ENCODE measurements at regions not wholly inside any gene's neighbourhood (a gene's known extent, or its start where the extent isn't known, plus 50 kb on each side); places are given as distances from the start of the nearest gene placed in this dataset.
"Not testable (repeated sequence)": the region's sequence is repeated elsewhere in the genome, so short reads cannot be mapped to it uniquely, and the experiment has no call there.

DNA sequence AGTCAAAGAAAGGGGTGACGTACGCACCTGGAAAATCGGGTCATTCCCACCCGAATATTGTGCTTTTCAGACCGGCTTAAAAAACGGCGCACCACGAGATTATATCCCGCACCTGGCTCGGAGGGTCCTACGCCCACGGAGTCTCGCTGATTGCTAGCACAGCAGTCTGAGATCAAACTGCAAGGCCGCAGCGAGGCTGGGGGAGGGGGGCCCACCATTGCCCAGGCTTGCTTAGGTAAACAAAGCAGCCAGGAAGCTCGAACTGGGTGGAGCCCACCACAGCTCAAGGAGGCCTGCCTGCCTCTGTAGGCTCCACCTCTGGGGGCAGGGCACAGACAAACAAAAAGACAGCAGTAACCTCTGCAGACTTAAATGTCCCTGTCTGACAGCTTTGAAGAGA is 117.0 kb upstream of the PTBP2 start:
- not testable (repeated sequence) for H3K36me3 ChIP-seq, DNase-seq, H3K27me3 ChIP-seq, H3K9me3 ChIP-seq, H3K4me3 ChIP-seq

DNA sequence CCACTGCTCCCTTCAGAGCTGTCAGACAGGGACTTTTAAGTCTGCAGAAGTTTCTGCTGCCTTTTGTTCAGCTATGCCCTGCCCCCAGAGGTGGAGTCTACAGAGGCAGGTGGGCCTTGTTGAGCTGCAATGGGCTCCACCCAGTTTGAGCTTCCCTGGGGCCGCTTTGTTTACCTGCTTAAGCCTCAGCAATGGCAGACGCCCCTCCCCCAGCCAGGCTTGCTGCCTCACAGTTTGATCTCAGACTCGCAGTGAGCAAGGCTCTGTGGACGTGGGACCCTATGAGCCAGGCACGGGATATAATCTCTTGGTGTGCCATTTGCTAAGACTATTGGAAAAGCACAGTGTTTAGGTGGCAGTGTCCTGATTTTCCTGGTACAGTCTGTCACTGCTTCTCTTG is 104.2 kb upstream of the PTBP2 start:
- not testable (repeated sequence) for H3K36me3 ChIP-seq, H3K27me3 ChIP-seq, H3K9me3 ChIP-seq, H3K4me3 ChIP-seq, DNase-seq

DNA sequence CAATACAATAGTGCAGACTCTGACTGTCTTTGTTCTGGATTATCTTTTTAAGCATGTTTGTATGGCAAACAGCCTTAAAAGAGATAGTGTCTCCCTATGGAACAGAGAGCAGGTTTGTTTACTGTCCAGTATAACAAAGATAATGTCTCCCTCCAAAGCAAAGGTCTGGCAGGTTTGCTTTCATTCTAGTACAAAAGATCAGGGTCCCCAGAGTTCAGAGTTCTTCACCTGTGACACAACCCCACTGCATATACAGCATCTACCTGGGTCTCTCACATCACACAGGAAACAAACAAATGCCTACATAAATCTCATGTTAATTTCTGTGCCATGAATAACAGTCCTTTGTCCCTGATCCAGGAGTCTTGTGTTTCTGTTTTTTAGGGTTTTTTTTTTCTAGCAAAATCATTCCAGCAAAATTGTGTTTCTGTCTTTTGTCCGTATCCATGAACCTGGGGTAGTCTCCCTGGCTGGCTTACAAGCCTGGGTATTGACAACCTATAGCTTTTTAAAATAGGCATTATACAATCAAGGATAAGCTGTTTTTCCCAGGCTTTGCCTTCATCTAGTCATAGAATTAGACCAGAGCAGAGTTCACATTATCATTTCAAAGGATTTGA is 89.4 kb upstream of the PTBP2 start:
- no peaks in the 10 kb centered on the region for H3K9me3 ChIP-seq
- DNase-seq: no peak

DNA sequence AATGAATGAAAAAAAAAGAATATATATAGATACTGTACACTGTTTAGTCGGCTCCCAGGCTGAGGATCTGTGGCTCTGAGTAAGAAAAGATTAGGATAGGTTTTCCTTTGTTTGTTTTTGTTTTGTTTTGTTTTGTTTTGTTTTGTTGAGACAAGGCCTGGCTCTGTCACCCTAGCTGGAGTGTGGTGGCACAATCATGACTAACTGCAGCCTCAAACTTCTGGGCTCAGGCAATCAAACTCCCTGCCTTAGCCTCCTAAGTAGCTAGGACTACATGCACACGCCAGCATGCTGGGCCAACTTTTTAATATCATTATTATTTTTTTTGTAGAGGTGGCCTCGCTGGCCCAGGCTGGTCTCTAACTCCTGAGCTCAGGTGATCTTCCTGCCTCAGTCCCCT is 87.9 kb upstream of the PTBP2 start:
- H3K4me3 ChIP-seq: no peak overlapping the region

More for the DNA sequence above, 89.4 kb upstream of the PTBP2 start:
- H3K4me3 ChIP-seq: no peak overlapping the region
- H3K36me3 ChIP-seq: no peaks in the 10 kb centered on the region
- H3K27me3 ChIP-seq: no peaks in the 10 kb centered on the region

DNA sequence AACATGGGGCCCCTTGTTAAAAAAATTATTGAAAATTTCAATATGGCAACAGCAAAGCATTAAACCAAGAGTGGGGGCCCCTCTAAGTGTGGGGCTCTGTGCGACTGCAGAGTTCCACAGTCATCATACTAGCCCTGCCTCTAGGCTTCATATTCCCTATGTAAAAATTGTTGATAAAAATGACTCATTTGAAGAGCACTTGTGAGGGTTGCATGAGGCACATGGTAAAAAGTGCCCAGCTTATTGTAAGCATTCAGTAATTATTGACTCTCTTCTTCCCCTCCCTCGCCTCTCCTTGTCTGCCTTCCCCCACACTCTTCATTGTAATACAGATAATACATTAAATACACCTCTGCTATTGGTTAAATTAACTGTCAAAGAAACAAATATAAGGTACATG is 86.7 kb upstream of the PTBP2 start:
- no peaks in the 10 kb centered on the region for H3K36me3 ChIP-seq
- H3K9me3 ChIP-seq: no peaks in the 10 kb centered on the region
- no peak overlapping the region for H3K4me3 ChIP-seq
- no peak for DNase-seq
- H3K27me3 ChIP-seq: no peaks in the 10 kb centered on the region

More for the DNA sequence above, 87.9 kb upstream of the PTBP2 start:
- DNase-seq: peak; percentile 11
- no peaks in the 10 kb centered on the region for H3K27me3 ChIP-seq
- H3K9me3 ChIP-seq: no peaks in the 10 kb centered on the region
- H3K36me3 ChIP-seq: no peaks in the 10 kb centered on the region

DNA sequence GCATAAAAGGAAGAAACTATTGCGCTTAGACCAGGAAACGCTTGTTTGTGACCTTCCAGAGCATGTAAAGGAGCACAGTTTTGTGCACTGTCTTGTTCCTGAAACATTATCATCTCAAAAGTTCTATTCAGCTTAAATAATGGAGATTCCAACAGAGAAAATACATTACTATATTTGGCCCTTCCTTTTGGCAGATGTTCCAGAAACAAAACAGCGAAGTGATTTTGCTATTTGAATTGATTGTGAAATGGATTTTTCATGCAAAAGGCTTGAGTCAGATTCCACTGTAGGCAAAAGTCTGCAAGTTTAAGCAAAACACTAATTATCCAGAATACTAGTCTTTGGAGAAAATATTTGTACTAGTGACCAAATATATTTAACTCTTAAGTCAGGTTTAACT is 80.3 kb upstream of the PTBP2 start:
- DNase-seq: no peak
- Histone ChIP-seq H3K4me3 (no peak overlapping the region), H3K27me3 (no peaks in the 10 kb centered on the region), H3K9me3 (no peaks in the 10 kb centered on the region), H3K36me3 (no peaks in the 10 kb centered on the region)

DNA sequence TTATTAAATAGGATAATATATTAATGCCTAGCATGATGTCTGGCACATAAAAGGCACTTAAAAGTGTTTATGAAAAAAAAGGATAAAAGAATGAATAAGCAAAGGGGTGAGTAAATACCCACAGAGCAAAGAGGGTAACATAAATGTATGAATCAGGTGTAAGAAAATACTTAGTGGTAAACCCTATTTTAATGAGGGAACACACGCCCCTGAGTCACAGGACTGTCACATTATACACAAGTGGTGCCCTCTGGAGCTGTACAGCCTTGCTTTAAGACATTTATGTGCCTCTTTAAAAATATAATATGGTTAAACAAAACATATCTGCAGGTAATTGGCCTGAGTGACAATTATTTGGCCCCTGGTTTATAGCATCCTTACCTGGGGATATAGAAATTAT is 78.1 kb upstream of the PTBP2 start:
- no peaks in the 10 kb centered on the region for H3K36me3 ChIP-seq
- H3K27me3 ChIP-seq: no peaks in the 10 kb centered on the region
- H3K9me3 ChIP-seq: no peaks in the 10 kb centered on the region
- no peak for DNase-seq
- no peak overlapping the region for H3K4me3 ChIP-seq

DNA sequence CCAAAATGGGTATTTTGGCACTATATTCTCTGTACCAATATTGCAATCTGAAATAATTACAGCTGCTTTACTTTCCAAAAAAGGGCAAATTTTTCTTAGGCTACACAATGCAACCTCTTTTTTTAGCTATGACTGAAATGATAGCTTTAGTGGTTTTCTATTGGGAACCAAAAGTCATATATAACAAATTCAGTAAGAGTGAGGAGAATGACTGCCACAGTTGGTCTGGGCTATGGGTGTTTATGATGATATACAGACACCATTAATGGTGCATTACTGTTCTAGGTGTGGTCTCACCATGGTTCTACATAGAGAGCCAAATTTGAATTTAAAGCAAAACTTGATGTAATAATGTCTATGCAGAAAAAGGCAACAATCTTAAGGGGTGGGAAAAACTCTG is 72.3 kb upstream of the PTBP2 start:
- Histone ChIP-seq H3K27me3 (no peaks in the 10 kb centered on the region), H3K9me3 (no peaks in the 10 kb centered on the region), H3K36me3 (no peaks in the 10 kb centered on the region), H3K4me3 (no peak overlapping the region)
- DNase-seq: no peak

DNA sequence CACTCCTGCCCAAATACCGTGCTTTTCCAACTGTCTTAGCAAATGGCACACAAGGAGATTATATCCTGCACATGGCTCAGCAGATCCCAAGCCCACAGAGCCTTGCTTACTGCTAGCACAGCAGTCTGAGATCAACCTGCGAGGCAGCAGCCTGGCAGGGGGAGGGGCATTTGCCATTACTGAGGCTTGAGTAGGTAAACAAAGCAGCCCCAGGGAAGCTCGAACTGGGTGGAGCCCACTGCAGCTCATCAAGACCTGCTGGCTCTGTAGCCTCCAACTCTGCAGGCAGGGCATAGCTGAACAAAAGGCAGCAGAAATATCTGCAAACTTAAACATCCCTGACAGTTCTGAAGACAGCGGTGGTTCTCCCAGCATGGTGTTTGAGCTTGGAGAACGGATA is 70.1 kb upstream of the PTBP2 start:
- Histone ChIP-seq H3K27me3 (no peaks in the 10 kb centered on the region), H3K4me3 (no peak overlapping the region), H3K36me3 (no peaks in the 10 kb centered on the region), H3K9me3 (no peaks in the 10 kb centered on the region)
- no peak for DNase-seq

DNA sequence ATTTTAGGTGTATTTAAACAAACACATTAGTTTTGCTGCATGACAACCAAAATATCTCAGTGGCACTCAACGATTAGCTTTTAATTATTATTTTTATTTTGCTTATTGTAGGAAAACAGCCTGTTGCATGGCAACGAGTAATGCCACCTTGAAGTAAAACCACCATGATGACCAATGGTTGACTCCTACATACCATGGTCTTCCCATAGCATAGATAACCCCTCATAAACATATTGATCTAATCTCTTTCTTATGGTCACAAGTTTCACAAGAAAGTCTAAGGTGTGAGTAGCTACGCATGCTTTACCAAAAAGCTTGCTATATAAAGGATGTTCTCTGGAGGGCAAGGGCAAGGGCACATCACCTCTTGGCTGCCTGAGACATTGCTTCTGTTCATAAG is 61.5 kb upstream of the PTBP2 start:
- H3K4me3 ChIP-seq: no peak overlapping the region
- H3K27me3 ChIP-seq: no peaks in the 10 kb centered on the region
- no peak for DNase-seq
- no peaks in the 10 kb centered on the region for H3K36me3 ChIP-seq
- H3K9me3 ChIP-seq: peaks cover 2% of the 10 kb centered on the region; the same call in 1 of the 2 replicates

DNA sequence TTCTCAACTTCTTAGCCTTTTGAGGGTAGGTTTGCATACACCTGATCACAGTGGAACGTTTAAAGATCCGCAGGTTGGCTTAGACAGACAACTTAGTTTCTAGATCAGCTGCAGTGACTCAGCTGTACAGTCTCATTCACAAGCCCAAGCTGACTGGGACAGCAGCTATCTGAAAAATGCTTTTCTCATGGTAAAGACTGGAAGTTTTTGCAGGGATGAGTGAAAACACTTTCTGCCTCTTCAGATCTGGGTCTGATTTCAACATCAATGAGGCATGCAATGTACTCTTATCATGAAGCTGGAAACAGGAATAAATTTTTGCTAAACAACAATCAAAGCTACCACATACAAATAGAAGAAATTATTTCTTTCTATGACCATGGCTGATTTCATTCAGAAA is 61.1 kb upstream of the PTBP2 start:
- Histone ChIP-seq H3K9me3 (peaks cover 2% of the 10 kb centered on the region; the same call in 1 of the 2 replicates), H3K27me3 (no peaks in the 10 kb centered on the region), H3K4me3 (no peak overlapping the region), H3K36me3 (no peaks in the 10 kb centered on the region)
- no peak for DNase-seq

All from MG63 (cell line).